Posterior cingulate gyrus (tissue), 11 donors: ENCODE measurements at regions not wholly inside any gene's neighbourhood (a gene's known extent, or its start where the extent isn't known, plus 50 kb on each side); places are given as distances from the start of the nearest gene placed in this dataset.
"Not testable (repeated sequence)": the region's sequence is repeated elsewhere in the genome, so short reads cannot be mapped to it uniquely, and the experiment has no call there.

Experiments
- DNase-seq, 10 donors: peaks; one replicate each; pipeline versions ENCODE4 v3.0.0 to v3.0.0-alpha.2; 2020 to 2021; ENCODE audit warnings: mixed read lengths in 3 of 10
- intact Hi-C: fragments of 100-400 bp; cut with DNase I; formaldehyde crosslinking; loops from one replicate; pipeline ENCODE4 v1.15.1; 2023

DNA sequence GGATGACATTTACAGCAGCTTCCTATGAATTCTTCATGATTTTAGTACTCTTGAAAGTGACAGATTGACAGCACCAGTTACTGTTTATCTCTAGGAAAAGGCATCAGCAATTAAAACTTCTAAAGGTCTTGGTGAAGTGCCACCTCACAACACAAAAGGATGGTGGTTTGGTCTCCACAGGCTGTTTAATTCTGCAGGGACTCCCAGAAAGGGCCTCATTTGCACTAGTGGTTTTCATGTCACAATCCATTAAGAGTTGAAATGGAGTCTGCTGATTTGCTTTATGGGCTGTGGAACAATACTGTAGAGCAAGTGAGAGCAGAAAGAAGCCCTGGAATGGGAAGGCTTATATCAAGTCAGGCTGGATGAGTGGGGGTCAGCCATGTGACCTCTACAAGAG, 225.3 kb upstream of the KCNMB2 start:
- no peak for DNase-seq
- intact Hi-C loops: no loop called here

DNA sequence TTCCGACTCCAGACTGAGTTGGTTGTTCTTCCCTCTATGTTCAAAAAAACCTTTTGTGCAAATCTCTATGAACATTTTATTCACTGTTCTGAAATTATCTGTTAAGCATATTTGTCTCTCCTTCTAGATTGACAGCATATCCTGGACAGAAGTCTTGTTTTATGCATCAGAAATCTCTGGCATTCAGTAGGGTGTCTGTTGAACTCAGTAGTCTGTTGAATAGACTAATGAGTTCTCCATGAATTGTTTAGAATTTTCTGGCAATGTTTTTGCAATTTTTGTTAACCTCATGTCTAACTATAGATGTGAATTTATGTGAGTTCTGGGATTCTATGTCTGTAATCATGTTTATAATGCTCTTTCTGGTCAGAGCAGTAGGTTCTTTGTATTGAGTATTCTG, 222.5 kb upstream of the KCNMB2 start:
- no peak for DNase-seq
- intact Hi-C loops: no loop called here

DNA sequence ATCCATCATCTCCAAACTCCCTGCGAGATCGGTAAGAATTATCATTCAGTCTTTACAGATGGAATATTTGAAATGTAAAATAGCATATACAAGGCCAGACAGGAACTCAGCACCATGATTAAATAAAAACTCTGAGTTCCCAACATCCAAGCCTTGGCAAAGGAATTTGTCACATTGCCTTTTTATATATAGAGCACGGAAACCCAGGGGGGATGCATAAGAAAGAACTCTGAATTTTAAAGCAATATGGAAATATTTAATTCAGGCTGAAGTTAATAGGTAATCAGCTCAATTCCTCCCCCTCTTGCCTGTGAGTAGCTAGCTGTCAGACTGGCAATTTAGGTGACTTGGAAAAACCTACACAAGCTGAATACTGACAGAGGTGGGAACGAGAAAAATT, 217.9 kb upstream of the KCNMB2 start:
- DNase-seq: no peak
- intact Hi-C loops: no loop called here

DNA sequence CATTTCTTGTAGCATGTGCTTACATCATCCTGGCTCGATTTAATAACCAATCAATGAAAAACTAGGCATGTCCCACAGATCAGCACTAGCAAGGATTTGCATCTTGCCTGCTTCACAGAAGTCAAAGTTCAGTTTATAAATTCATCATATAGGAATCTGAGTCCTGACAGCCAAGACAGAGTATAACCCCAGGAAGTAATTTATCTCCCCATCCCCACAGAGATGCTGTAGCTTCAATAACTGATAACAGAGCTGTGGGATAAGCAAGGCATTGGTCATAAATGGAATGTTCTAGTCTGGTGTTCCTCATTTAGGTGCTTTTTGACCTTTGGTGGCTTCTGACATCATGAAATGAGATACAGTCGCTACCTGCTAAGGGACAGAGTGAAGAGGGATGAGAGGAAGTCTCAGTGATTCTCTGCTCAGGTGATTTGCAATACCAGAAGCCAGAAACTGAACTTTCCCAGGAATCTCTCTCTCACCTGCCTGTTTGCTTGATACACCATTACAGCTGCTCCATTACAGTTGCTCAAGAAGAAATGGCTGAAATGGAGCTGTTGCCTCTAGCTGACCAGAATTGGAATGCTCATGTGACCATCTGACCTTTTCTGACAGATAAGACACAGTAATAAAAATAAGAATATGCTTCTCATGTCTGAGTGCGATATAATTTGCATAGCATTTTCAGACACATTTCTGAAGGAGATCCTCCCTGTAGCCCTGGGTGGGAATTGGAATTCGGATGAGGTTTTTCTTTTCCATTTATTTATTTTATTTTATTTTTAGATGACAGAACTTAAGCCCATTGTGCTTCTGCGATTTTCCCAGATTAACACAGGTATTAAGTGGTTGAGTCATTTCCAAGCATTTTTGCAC, 217.1 kb upstream of the KCNMB2 start:
- DNase-seq: no peak
- intact Hi-C loops: no loop called here

DNA sequence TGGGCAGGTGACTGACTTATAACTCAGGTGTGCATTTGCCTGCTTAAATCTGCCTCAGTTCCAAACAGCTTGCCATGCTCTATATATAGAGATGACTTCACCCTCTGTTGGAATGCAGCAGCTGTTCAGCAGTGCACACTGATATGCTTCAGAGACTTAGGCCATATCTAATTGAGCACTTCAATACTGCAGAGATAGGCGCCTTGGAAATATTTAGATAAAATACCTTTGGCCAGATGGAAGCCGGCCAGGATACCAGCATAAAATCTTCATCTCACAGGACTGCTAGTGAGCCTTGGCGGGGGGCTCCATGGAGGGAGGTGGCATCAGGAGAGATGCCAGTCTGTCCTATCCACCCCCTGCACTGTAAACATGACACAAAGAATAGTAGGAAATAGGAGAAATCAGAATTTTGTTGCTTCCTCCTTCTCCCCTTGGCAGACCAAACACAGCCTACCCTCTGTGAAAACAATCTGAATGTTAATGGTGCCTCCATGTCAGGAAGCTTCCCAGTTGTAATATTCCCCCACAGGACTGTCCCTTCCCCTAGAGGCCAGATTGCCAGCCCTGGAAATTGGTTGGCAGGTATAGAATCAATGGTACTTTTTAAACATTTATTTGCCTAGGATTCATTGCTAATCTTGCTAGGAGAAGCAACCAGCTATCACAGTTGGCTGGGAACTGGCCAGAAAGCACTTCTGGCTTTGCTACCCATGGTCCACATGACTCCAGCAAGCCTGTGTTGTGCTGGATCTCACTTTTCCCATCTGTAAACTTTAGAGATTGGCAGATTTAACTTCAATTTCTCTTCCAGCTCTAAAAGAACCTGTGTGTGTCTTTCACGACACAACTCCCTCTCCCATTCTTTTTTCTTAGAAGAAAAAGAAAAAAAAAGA, 215.5 kb upstream of the KCNMB2 start:
- intact Hi-C loops: loop anchor here (10.0 kb wide), 1 partner anchor 1266 kb away; no protein-coding TSS in a partner anchor
- peak in 5 of 10 donors; percentile 9 to 77 (median 15) for DNase-seq

DNA sequence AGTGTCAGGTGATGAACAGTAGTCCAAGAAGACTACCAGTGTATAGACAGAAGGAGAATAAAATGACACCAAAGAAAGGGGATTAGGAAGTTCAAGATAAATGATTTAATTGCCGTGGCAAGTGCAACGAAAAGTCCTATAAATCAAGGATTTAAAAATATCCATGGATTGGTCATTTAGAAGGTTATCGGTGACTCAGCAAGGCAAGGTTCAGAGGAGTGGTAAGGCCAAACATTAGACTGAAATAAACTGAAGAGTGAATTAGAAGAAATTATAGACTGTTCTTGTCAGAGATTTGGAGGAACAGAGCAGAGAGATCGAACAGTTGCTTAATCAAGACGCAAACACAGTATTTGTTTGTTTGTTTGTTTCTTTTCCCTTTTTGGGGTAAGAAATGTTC, 211.9 kb upstream of the KCNMB2 start:
- no peak for DNase-seq
- intact Hi-C loops: loop anchor here (10.0 kb wide), 1 partner anchor 1270 kb away; no protein-coding TSS in a partner anchor

DNA sequence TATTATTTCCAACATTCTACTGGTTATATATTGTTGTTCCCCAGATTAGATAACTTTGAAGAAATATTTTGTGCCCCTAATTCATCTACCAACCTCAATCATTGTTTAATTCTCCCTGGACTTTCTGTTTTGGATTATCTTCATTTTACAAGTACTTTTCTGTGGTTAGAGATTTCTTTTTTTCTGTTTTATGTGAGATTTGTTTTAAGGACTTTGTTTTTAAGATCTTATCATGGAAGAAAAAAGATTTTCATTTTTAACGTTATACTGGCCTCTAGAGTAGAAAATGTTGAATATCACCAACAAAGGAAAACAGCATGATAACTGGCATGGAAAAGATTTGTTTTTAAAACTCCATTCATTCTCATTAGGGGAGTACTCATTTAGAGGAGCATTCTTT, 210.9 kb upstream of the KCNMB2 start:
- DNase-seq: no peak
- intact Hi-C loops: loop anchor here (10.0 kb wide), 1 partner anchor 1271 kb away; no protein-coding TSS in a partner anchor

DNA sequence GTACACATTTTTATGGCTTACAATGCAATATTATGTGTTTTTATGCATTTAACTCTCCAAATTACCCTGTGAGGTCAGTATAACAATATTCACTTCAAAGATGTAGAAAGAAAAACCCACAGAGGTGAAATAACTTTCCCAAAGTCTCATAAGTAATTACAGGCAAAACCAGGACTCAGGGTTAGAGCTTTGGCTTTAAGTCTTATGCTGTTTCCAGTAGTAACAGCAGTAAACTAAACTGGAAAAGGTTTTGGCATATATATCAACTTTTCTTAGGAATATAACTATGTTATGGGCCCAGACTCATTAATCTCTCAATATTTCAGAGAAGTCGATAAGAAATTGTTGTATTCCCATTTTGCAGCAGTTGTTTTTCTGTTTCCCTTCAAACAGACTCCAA, 206.3 kb upstream of the KCNMB2 start:
- intact Hi-C loops: loop anchor here (10.0 kb wide), 1 partner anchor 1275 kb away; no protein-coding TSS in a partner anchor
- DNase-seq: no peak

DNA sequence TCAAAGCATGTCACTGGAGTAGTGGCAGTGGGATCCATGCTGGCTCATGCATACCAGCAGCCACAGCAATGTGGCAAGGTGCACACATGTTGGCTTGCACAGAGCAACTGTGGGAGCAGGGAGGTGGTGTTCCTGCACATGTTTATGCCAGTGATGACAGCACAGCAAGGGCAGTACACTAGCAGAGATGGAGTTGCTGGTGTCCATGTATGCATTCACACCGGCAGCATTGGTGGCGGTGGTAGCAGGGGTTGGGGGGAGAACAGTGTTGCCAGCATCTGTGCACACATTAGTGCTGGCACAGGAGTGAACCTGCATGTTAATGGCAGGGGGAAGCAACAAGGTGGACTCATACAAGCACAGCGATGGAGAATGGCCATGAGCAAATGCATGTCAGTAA, 202.0 kb upstream of the KCNMB2 start:
- DNase-seq: no peak
- intact Hi-C loops: no loop called here

DNA sequence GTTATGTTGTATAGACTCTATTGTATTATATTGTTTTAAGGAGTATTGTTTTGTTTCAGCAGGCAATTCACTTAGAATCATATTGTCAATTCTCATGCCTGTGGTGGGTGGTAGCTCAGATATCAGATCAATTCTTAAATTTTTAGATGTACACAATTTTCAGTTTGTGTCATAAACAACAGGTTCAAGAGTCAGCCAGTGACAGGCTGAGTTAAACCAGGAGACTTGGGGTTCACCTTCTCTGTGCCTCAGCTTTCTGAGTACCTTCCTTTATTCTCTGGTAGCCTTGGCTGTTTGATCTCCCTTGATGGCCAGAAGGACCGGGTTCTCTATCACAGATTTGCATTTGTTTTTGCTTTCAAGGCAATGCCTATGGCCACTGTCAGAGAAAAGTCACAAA, 199.9 kb upstream of the KCNMB2 start:
- intact Hi-C loops: no loop called here
- no peak for DNase-seq

DNA sequence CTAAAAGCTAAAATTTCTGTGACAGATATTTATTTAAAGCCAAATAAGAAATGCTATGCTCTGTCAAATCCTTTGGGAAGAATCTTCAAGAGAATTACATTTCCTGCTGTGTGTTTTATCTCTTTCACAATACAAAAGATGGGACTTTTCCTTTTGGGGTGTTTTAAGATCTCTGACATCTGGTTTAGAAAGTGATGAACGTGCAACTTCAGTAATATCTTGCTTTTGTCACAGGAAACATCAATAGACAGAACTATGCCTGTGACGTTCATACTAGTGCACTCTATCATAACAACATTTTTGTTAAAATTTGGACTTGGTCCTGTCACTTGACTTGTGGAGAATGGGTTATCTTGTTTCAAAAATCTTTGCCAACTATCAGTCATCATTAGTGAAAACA, 195.7 kb upstream of the KCNMB2 start:
- intact Hi-C loops: no loop called here
- no peak for DNase-seq

DNA sequence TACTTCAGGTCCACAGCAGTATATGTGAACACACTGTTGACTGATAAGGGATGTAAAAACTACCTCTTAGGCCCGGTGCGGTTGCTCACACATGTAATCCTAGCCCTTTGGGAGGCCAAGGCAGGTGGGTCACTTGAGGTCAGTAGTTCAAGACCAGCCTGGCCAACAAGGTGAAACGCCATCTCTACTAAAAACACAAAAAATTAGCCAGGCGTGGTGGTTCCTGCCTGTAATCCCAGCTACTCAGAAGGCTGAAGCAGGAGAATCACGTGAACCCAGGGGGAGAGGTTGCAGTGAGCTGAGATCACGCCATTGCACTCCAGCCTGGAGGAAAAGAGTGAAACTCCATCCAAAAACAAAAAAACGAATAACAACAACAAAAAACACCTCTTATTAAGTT, 194.6 kb upstream of the KCNMB2 start:
- intact Hi-C loops: no loop called here
- DNase-seq: no peak

DNA sequence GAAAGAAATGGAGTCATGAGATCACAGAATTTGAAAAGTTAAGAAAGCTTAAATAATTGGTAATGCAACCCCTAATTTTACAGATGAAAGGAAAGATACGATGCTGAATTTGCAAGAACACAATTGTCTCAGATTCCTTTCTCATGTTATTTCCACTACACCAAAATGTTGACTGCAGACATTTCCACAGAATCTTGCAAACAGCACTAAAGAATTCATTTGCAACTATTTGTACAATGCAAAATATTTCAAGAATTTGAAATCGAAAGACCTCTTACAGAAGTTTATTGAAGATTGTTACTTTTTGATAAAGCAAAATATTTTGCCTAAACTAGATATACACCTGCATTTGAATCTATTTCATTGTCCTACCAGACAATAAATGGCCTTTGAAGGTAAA, 194.1 kb upstream of the KCNMB2 start:
- no peak for DNase-seq
- intact Hi-C loops: no loop called here

DNA sequence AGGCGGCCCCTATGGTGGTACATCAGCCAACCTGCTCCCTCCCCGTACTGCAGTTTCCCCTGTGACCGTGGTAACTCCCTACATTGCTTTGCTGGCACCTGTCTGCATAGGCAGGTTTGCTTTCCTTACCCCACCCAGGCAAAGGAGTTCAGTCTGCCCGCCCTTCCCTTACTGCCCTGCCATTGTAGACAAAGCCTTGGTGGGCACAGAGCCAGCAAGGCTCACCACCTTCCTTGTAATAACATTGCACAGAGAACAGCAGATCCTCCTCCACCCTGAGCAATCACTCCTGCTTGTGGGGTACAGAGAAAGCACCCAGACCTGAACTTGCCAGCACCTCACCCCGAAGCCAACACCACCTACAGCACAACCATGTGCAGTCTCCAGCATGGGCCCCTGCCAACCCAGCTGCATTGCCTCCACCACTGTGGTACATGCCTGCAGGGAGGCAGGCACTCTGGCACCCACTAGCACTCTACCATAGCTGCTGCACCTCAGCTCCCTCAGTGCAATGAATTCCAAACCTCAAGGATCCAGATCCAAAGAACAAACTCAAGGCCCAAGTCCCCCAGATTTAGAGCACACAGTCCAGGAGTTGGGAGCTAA, 192.7 kb upstream of the KCNMB2 start:
- peak in 1 of 10 donors; percentile 66 for DNase-seq
- intact Hi-C loops: no loop called here

DNA sequence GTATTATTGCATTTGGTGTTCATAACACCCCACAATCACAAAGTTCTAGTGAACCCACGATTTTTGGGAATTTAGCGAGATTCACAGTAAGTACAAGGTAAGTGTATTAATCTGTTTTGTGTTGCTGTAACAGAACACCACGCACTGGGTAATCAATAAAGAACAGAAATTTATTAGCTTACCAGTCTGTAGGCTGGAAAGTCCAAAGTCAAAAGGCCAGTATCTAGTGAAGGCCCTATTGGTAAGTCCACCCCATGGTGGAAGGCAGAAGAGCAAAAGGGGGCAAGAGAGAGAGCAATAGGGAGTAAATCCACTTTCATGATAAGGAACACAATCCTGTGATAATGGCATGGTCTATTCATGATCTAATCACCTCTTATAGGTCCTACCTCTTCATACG, 190.3 kb upstream of the KCNMB2 start:
- no peak for DNase-seq
- intact Hi-C loops: no loop called here

DNA sequence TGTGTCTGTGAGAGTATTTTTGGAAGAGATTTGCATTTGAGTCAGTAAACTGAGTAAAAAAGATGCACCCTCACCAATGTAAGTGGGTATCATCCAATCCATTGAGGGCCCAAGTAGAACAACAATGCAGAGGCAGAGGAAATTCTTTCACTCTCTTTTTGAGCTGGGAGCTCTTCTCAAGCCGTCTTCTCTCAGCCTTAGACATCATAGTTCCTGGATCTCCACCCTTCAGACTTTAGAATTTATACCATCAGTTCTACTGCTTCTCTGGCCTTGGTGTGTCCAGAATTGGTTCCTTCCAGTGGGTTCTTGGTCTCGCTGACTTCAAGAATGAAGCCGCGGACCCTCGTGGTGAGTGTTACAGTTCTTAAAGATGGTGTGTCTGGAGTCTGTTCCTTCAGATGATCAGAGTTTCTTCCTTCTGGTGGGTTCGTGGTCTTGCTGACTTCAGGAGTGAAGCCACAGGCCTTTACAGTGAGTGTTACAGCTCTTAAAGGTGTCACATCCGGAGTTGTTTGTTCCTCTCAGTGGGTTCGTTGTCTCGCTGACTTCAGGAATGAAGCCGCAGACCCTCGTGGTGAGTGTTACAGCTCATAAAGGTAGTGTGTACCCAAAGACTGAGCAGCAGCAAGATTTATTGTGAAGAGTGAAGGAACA, 187.5 kb upstream of the KCNMB2 start:
- DNase-seq, intact Hi-C loops: not testable (repeated sequence)

DNA sequence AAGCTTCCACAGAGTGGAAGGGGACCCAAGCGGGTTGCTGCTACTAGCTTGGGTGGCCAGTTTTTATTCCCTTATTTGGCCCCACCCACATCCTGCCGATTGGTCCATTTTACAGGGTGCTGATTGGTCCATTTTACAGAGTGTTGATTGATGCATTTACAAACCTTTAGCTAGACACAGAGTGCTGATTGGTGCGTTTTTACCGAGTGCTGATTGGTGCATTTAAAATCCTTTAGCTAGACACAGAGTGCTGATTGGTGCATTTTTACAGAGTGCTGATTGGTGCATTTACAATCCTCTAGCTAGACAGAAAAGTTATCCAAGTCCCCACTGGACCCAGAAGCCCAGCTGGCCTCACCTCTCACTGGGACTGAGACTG, 187.0 kb upstream of the KCNMB2 start:
- DNase-seq, intact Hi-C loops: not testable (repeated sequence)

DNA sequence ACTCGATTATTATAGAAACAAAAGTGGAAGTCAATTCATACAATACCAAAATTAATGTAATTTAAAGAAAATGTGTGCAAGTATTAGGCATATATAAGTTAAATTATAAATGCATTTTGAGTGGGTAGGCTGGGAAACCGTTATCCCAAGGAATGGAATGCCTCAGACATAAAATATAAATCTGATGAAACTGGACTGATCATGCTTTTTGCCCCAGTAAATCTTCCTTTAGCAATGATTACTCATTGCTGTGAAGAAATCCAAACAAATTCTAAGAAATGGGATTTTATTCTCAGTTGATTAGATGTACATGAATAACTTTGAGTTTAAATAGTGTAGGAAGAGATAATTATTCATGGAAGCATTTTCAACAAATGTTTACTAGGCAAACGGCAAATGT, 185.5 kb upstream of the KCNMB2 start:
- no peak for DNase-seq
- intact Hi-C loops: no loop called here

DNA sequence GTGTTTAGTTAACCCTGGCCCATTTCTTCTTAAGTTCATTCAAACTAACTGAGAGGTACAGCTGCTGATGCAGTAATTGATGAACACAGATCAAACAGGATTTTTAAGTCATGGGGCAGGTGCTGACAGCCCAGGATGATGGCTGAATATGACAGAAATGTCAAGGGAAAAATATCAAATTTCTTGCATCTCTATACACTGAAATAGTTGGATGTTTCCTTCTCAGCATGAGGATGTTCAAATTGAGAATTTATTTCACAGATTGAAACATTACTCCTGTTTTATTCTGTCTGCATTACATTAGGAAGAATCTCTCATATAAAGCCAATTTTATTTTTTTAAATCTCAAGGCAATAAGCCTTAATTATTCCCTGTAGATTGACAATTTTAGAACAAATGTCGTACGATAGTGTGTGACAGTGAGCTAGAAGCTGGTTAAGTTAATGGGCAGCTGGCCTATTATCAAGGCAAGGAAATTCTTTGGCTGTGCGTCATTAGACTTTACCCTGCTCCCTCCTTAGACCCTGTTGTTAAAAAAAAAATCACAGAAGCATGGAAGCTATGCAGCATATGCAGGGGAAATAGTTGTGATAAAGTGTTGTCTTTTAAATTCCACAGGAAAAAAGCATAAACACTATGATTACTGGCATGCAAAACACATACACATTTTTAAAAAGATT, 183.8 kb upstream of the KCNMB2 start:
- no peak for DNase-seq

More for the DNA sequence above, 183.8 kb upstream of the KCNMB2 start:
- intact Hi-C loops: no loop called here
